DMS79 treated with DMSO at 0.1 percent for 48 hours (cell line): ENCODE measurements at regions not wholly inside any gene's neighbourhood (a gene's known extent, or its start where the extent isn't known, plus 50 kb on each side); places are given as distances from the start of the nearest gene placed in this dataset.
"Not testable (repeated sequence)": the region's sequence is repeated elsewhere in the genome, so short reads cannot be mapped to it uniquely, and the experiment has no call there.

ENCODE experiments used
- DNase-seq: peaks from one replicate; lab custom pipeline; 2025; lab: John Stamatoyannopoulos, UW

DNA sequence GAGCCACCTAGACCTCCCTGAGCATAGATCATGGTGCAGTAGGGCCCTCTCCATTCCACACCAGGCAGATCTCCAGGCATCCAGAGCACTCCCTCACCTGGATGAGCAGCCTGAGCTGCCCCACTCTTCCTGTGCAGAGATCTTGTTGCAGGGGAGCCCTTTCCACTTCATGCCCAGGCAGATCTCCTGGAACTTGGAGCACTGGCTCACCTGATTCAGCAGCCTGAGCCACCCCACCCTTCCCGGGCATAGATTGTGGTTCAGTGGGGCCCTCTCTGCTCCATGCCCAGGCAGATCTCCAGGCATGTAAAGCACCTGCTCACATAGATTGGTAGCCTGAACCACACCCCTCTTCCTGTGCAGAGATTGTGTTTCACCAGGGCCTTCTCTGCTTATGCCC is 78.0 kb downstream of the SEC16B start:
- no peak for DNase-seq

DNA sequence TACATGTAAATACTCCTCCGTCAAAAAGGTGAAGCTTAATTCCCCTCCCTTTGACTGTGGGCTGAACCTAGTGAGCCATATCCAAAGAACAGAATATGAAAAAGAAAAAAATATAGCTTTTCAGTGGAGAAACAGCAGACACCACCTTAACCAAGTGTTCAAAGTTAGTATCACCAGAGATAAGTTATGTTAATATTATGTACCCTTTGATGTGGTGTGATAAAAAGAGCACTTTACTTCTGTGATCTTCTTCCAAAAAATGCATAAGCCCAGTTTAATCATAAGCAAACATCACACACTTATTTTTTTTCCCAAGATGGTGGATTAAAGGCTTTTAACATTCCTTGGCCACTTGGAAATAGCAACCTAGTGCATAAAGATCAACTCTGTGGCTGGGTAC is 79.4 kb downstream of the SEC16B start:
- no peak for DNase-seq

DNA sequence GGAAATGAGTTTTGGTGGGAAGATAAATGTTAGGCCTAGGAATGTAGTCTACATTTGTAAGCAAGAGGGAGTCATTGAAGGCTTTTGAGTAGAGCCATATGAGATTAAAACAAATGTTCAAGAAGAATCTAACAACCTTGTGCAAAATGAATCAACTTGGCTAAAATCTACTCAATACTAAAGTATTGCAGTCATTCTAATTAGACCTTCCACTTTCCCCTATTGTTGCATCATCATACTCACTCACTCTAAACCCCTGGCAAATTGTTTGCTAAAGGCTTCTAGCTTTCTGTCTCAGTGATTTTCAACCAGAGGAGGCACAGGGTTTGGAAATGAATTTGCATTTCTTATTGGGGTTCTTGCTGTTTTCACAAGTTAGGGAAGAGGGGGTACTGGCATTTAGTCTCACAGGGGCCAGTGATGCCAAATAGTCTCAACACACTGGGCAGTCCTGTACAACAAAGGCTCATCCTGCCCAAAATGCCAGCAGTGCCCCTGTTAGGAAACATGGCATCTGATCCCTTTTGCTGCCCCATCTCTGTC is 85.3 kb downstream of the SEC16B start:
- DNase-seq: no peak

DNA sequence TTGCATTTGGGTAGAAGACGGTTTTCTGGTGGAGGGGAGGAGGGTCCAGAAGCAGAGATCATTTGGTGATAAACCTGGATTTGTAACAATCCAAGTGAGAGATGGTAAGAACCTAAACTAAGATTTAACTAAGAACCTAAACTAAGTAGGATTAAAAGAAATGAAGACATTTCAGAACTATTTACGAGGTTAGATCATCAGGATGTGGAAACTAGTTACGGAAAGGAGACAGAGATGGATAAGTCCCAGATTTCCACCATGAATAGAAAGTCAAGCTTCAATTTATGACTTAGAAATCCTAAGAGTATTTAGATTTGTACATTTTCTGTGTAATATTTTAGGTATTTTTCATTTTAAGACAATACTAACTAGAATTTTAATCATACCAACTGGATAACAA is 86.3 kb downstream of the SEC16B start:
- no peak for DNase-seq

DNA sequence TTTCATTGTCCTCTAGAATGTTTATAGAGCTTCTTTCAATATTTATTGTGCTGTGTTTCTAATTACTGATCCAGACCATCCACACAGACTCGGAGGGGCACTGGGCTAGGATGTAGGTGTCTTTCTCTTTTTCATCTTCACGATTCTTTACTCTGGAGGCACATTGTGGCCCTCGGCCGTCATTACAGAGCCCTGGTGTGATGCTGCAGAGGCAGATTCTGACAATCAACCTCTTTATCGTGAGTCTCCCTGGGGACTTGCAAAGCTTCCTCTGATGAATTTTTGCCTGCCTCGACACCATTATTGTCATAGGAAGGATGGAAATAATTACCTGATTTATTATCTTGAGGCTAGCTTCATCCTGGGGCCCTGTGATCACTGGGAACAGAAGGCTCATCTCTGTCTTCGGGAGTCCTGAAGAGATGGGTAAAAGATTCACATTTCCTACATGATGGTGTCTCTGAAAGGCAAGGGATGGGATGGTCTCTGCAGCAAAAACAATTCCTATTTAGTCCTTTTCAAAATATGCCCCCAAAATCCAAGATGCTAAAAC is 89.4 kb downstream of the SEC16B start:
- DNase-seq: no peak

DNA sequence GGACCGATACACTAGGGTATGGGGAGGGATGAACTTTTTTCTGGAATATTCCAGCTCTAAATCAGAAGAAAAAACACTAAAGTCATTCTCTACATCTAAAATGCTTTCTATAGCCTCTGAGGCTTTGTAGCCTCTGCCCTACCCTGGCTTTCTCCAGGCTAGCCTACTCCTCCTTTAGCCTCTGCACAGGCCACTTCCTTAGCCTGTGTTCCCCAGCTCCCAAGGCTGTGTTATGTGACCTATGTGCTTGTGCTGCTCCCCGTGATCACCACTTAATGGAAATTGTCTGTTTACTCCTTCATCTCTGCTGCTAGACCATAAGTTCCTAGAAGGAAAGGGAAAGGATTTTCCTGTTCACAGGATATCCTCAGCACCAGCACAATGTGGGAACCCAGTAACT is 92.8 kb downstream of the SEC16B start:
- DNase-seq: no peak

DNA sequence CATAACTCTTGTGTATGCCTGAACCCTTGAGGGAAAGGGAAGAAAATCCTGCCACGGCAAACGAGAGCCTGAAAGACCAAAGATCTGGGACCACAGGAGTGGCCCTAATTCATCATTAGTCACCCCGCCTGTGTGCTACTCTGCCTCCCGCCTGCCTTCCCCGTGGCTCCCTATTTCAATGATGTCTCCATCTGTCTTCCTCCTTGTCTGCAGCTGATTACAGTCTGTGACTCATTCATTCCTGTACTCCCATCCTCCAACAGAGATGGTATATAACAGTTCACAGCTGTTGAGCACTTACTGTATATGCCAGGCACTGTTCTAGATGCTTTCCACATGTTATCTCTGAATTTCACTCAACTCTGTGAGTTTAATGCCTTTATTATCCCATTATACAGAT is 96.6 kb downstream of the SEC16B start:
- DNase-seq: no peak

DNA sequence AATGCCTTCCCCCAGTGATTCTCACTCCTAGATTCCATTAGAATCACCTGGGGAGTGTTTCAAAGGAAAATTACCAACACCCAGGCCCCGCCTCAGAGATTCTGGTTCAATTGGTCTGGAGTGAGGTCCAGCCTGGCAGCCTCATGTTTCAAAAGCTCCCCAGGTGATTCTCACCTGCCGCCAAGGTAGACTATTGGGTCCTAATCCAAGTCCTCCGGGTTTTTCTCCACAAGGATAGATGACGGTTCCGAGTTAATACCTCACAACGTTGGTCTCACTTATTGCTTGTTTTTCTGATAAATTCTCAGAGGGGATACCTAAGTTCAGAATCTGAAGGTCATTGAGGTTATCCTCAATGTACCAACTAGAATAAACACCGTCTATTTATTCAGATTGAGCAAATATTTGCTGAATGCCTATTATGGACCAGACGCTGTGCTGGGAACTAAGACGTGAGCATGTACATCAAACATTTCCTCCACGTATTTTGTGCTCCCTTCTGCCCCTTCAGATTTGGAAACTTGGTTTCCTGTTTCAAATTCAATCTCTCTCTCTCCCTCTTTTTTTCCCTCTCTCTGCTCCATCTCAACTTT is 97.5 kb downstream of the SEC16B start:
- DNase-seq: no peak

DNA sequence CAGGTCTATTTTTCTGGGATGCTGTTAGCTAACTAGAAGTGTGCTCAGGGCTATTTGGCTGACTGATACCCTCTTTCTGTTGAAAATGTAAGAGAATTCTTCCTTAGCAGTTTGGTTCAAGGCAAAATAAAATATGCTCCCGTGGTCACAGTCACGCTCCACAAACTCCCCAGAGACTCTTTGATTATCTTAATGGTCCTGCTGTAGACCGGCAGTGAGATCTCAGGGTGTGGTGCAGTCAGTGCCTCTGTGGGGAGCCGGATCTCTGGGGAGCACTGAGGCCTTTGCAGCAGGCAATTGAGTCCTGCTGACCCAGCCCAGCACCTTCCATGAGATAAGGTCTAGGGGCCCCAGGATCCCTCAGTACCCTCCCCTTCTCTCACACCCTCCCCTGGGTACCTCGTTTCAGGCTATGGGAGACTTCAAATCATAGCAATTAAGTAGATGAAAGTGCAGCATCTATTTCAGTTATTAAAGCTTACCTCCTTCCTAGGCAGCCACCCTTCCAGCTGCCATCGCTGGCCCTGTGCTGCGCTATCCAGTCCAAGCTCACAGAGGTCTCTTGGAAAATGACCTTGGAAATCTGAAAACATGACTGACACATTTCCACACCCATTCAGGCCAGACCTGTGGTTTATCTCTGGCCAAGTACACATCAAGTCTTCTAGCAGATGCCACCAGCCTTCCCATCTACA is 98.1 kb downstream of the SEC16B start:
- DNase-seq: no peak

DNA sequence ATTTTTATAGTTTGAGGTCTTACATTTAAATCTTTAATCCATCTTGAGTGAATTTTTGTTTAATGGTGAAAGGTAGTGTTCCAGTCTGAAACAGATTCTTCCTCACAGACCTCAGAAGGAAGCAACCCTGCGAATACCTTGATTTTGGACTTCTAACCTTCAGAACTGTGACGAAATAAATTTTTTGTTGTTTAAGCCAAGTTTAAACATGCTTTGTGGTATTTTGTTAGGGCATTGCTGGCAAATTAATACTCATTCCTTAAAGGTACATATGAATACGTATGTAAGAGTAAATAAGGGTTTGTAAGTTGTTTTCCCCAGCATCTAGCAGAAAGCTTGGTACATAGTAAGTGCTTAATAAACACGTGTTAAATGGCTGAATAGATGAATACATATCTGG is 100.3 kb downstream of the SEC16B start:
- DNase-seq: no peak

DNA sequence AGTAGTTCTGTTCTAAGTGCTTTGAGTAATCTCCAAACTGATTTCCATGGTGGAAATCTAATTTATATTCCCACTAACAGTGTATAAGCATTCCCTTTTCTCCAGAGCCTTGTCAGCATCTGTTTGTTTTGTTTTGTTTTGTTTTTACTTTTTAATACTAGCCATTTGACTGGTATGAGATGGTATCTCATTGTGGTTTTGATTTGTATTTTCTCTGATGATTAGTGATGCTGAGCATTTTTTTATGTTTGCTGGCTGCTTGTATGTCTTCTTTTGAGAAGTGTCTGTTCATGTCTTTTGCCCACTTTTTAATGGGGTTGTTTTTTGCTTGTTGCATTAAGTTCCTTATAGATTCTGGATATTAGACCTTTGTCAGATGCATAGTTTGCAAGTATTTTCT is 100.8 kb downstream of the SEC16B start:
- DNase-seq: not testable (repeated sequence)

DNA sequence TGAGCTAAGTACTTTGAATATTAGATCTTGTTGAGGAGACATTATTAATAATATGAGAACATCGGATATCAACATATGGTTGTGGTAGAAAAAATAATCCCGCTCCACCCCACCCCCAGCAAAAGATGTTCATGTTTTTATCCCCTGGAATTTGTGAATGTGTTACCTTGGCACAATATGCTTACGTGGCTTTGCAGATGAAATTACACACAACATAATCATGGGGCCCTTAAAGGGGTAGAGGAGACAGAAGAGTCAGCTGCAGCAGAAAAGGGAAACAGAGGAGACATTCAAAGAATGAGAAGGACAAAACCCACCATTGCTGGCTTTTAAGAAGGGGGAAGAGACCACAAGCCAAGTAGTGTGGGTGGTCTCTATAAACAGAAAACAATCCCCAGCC is 104.1 kb downstream of the SEC16B start:
- no peak for DNase-seq

DNA sequence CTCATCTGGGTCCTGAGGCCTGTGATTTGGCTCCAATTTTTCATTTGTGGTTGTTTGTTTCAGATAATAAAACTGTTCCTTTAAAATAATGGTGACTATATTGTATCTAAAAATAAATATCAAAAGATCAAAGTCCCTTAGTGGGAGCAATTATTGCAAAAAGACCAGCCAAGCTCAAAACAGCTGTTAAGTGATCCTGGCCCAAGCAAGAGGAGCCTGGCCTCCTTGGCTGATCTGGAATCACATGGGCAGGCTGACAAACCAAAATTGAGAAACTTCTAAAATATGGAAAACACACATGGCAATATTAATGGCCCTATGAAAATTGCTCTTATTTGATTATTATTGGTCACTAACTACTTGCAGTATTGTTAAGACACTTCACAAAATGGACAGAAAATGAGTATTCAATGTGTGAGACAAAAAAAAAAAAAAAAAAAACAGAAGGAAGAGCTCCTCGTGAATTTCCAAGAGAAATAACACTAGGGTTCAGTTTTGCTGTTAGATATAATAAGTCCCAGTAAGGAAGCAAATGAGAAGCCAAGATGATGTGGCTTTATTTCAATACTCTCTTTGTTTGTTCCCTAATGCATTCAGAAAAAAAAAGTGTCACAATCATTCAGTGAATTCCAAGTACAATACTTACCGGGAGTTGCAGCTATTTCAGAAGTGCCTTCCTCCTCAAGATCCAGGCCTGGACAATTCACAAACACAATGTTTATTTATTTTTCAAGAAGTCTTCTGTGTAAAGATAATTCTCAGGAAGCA is 105.1 kb downstream of the SEC16B start:
- DNase-seq: no peak

DNA sequence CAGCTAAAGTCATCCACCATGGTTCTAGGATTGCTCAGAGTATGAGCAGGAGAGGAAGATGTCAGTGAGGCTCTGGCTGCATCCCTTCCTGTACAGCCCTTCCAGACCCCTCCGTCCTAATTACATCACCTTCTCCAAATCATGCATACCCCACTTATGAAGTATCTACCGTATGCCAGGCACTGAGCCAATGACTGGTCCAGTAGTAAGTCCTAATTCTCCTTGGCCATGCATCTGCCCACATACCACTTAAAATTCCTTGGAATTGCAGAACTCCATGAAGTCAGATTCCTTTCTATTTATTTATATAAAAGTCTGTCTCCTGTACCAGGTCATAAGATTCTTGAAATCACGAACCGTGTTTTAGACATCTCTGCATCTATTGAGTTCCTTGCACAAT is 106.1 kb downstream of the SEC16B start:
- DNase-seq: no peak

DNA sequence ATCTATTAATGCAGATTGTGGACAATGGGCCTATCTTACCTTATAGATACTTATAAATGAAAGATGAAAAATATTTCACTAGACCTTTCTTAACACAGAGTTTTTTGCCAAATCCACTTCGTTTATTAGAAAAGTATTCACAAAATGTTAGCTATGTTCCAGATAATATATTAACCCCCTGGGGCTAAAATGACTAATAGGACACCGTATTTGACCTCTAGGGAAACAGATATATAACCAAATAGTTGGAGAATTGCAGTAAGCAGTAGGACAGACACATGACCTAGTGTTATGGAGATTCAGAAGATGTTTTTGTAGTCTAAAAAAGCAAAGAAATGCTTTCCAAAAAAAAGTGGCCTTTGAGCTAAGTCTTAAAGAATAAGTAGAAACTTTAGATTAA is 106.9 kb downstream of the SEC16B start:
- no peak for DNase-seq

DNA sequence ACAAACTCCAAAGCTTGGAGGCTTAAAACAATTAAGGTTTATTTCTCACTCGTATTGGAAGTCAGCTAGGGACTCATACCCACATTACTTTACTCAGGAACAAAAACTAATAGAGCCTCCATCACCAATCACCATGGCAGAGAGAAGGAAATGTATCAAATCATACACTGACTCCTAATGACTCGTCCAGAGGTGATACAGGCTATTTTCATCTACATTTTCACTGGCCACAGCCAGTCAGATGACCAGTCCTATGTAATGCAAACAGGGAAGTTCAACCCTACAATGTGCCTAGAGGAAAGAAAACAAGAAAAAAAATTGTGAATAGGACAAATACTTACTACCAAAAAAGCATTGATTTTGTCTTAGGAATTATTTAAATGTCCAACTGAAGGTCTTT is 110.3 kb downstream of the SEC16B start:
- no peak for DNase-seq

DNA sequence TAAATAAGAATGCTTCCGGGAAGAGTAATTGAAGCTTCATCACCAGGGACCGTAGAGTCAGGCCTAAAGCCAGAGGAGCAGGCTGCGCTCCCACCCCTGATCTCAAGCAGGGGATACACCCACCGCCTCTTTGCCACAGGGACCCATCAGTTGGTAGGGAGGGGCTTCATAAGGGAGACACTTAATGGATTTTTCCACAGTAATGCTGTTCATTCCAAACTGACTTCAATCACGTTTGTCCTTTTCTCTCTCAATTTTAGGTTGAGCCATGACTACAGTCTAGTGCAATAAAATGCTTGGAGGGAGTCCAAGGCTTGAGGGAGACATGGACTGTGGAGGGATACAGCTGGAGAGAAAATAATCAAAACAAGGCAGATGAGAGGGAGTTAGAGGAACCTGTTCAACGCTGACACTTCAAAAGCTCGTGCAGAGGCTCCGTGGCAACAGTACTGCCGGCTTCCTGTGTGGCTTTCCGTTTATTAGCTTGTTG is 111.5 kb downstream of the SEC16B start:
- DNase-seq: peak; percentile 62

DNA sequence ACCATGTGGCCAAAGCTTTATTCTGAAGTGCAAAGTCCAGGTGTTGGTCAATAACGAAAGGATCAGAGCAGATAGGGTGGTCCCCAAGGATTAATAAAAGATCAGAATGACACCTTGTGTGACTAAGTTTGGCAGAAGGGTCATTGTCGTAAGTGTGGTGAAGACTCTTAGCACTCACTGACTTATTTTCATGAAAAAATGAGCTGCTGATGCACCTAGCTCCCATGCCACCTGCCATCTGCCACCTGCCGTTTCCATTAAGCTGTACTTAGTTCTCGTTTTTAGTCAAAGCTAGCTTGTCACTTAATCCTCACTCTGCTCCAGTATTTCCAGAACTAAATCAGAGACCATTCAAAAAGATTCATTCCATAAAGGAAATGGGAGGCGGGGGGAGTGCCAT is 112.6 kb downstream of the SEC16B start:
- DNase-seq: peak; percentile 84

DNA sequence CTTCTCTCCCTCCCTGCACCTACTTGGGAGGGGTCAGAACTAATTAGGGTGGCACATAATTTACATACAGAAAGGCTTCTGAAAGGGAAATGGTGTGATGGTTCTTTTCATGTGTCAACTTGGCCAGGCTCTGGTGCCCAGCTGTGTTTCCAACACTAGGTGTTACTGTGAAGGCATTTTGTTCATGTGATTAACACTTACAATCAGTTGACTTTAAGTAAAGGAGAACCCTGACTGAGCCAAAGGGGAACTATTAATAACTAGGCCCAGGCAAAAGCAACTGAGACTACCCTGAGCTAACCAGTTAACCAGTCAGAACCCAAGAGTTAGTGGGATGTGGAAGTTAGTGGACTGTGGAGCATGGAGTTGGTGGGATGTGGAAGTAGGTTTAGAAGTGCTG is 114.9 kb downstream of the SEC16B start:
- DNase-seq: no peak

DNA sequence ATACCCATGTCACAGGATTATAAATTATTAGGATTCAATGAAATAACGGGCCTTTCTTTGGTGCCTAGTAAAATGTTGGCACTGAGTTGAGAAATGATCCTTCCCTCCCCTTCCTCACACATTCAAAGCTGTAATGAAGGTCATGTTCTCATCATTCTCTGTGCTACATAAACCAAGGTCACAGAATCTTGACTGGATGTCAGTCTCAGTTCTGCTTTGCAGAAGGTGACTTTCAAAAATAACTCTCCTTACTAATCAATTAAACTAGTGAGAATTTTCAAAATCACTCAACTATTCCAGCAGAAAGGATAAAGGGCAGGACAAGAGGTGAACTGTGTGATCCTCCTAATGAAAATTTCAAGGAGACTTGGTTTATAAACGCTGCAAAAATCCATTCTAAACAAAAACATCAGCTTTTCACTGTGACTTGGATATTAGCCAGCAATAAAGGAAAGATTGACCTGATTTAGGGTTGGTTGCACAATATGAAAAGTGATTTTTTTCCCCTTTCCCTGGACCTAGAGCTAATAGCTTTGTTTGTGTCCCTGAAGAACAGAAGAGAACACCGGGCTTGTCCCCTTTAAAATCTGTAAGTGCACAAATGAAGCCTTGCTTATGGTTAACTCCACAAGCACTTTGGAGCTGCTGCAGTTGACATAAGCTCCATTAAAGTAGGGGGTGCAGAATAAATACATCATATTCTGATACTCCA is 120.1 kb downstream of the SEC16B start:
- no peak for DNase-seq

DNA sequence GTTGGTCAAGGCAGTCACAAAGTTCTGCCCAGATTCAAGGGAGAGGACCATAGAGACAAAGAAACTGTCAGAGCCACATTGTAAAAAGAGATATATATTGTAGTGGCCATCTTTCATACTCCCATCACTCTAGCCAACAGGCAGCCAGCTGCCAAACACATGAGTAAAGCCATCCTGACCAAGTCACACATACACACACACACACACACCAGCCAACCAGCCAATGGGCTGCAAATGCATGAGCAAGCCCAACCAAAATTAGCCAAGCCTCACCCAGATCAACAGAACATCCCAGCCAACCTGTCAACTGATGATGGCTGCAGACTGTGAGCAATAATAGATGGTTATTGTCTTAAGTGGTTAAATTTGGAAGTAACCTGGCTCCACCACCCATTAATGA is 120.7 kb downstream of the SEC16B start:
- DNase-seq: no peak

DNA sequence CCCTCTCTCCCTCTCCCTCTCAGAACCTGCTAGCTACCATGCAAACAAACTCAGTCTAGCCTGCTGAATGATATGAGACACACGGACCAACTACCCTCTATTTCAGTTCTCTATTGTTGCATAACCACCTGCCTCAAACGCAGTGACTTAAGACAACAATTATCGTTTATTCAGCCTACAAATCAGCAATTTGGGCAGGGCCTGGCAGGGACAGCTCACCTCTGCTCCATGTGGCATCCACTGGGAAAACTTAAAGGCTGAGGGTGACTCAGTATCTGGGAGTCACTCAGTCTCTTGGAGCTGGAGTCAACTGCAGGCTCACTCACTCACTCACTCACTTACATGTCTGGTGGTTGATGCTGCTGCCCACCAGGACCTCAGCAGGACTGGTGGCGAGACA is 121.3 kb downstream of the SEC16B start:
- DNase-seq: no peak
